ENCODE measurements at regions not wholly inside any gene's neighbourhood (a gene's known extent, or its start where the extent isn't known, plus 50 kb on each side); places are given as distances from the start of the nearest gene placed in this dataset.

GRCh38 chr10:130792096-130792845, 519.2 kb downstream of the TCERG1L start:
- no peak for DNase-seq (ENCODE audit: low read depth in 3 of 3)

- DNase-seq (ENCODE audit: low read depth in 3 of 3) = no peak
Measured at GRCh38 chr10:130795819-130796218, 515.7 kb downstream of the TCERG1L start.

DNA sequence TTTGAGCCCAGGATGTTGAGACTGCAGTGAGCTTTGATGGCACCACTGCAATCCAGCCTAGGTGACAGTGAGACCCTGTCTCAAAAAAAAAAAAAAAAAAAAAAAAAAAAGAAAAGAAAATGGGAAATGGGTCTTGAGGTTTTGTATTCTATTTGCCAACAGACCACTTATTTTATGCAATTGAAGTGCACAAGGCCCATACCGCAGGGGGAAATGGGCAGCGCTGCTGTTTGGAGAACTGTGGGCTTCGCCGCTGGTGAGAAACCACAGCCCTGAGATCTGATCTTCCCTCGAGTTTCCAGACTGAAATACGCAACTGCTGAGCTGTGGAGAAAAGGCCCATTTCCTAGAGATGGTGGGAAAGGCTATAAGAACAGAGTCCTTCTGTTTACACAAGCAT, 512.0 kb downstream of the TCERG1L start:
- no peak for DNase-seq (ENCODE audit: low read depth in 3 of 3)

DNA sequence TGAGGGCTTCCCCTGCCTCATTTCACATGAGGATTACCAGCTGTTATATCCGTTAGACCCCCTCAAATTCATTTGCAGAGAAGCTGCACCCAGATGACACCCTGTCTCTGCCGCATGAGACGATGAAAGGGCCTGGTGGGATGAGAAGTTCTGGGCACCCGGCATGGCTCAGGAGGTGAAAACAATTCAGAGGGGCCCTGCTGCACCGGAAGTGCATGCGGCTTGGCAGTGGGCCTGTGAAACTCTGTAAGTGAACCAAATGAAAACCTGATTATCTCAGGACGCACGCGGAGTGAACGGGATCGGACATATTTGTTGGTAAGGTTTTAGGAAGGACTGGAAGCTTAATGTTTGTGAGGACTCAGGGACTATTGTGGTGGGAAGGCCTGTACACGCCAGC, 511.2 kb downstream of the TCERG1L start:
- DNase-seq (ENCODE audit: low read depth in 3 of 3) = no peak

DNA sequence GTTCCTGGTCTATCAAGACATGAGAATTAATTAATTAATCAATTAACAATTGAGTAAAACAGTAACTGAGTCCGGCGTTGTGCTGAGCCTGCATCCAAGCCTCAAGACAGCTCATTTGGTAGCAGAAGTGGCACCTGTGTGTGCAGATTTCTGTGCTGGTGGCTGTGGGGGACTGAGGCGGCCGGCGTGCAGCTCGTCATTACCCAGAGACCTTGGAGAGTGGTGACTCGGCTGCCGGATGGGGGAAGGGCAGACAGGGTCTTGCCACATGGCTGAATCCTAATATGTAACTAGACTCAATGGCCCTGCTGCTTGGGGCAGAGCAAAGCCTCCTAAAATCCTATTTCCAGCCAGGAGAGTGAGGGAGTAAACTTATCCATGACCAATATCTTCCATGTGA, 510.2 kb downstream of the TCERG1L start:
- DNase-seq (ENCODE audit: low read depth in 3 of 3) = no peak

GRCh38 chr10:130801784-130802183, 509.7 kb downstream of the TCERG1L start:
- no peak for DNase-seq (ENCODE audit: low read depth in 3 of 3)

- DNase-seq (ENCODE audit: low read depth in 3 of 3) = no peak
Measured at GRCh38 chr10:130802301-130802700, 509.2 kb downstream of the TCERG1L start.

DNA sequence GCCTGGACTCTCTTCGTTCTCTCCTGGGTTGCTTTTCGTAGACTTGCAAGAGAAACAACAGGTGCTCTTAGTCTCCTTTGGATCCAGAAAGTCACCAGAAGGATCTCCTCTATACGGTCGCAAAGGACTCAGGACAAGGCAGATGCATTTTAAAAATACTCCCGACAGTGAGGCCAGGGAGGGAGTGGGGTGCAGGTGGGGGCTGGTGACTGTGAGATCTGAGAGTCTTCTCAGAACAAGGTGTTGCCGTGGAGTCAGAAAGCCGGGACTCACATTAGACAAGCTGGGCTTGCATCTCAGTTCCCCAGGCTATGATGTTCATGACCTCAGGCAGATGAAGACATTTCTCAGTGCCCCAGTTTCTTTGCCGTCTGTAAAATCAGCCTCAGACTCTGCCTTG, 507.2 kb downstream of the TCERG1L start:
- DNase-seq (ENCODE audit: low read depth in 3 of 3) = no peak

GRCh38 chr10:130804778-130805634, 506.5 kb downstream of the TCERG1L start:
- no peak for DNase-seq (ENCODE audit: low read depth in 3 of 3)

DNA sequence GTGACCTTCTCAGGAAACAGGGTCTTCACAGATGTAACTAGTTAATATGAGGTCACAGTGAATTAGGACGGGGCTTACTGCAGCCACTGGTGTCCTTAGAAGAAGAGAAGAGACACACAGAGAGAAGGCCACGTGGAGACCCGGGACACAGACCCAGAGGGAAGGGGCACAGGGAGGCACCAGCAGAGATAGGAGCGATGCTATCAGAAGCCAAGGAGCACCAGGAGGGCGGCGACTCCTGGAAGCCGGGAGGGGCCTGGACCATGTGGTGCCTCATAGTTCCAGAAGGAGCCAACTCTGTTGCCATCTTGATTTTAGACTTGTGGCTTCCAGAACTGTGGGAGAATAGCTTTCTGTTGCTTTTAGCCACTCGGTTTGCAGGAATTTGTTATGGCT, 505.9 kb downstream of the TCERG1L start:
- no peak for DNase-seq (ENCODE audit: low read depth in 3 of 3)

DNA sequence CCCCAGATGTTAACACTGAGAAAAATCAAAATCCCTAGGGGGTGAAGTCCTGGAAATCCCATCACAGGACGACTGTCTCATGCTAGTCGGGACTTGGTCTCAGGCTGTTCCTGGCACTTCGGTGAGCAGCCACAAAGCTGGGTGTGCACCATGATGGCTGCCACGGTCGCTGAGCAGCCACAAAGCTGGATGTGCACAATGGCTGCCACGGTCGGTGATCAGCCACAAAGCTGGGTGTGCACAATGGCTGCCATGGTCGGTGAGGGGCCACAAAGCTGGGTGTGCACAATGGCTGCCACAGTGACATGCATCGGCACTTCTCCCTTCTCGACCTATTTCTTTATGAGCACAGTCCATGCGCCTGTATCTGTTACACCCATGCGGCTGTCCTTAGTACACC, 505.1 kb downstream of the TCERG1L start:
- no peak for DNase-seq (ENCODE audit: low read depth in 3 of 3)

DNA sequence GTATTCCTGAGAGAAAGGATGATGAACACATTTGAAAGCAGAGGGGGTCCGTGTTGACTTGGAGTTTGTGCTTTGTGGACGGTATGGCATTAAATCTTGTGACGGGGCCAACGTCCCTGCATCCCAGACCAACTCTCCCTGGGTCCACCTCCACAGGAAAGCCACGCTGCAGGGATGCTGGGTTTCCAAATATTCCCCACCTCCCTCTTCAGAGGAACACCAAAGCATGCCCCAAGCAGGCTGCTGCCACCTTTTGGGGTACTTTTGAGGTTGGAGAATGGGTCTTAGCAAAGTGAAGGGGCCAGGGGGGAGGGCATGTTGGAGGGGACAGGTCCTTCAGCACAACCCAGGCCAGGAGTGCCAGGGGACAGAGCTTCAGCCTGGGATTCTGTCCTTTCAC, 504.4 kb downstream of the TCERG1L start:
- DNase-seq (ENCODE audit: low read depth in 3 of 3) = no peak

DNA sequence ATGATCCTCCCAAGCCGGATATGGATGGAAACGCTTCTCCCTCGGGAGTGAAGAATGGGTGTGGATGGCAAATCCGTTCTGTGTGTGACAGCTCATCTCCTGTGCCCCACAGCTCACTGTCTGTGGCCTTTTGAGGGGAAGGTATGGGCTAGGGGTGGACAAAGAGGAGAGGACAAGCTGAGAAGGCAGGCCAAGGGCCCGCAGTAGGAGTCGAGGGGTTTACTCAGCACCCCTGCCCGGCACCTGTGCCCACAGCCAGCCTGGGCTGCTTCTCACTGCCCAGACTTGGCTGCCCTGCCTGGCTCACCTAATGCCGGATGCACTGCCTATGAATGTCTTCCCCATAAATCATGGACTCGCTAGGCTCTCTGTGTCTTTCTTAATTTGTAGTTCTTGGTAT, 503.8 kb downstream of the TCERG1L start:
- no peak for DNase-seq (ENCODE audit: low read depth in 3 of 3)

DNA sequence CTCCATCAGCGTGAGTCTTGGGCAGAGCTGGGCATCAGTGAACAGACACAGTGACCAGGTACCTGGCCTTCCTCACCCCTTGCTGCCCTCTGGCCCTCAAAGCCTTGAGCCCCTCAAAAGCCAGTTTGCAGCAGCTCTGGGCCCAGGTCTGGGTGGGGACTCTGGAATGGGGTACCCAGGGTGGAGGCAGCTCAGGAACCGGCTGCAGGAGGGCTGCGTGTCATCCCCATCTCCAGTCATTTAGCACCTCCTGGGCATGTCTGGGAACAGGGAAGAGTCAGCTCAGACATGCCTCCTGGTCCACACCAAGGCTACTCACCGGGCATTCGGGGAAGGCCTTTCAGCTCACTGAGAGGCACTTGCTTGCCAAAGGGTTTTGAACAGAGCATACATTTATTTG, 503.3 kb downstream of the TCERG1L start:
- no peak for DNase-seq (ENCODE audit: low read depth in 3 of 3)

DNA sequence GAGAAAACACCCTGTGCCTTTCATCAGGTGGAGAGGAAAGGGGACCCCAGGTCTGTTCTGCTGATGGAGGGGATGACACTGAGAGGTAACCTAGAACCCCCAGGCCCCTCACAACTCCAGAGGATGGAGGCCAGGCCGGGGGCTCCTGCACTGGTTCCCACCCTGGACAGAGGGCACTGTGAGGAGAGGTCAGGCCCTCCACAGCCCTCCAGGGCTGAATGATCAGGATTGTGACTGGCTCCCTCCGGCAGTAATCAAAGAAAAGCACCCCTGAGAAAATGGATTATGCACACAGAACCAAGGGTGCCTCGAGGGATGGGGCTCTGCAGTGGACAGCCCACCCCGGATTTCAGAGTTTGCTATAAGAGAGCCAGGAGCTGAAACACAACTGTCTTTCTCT, 502.8 kb downstream of the TCERG1L start:
- DNase-seq (ENCODE audit: low read depth in 3 of 3) = no peak

DNA sequence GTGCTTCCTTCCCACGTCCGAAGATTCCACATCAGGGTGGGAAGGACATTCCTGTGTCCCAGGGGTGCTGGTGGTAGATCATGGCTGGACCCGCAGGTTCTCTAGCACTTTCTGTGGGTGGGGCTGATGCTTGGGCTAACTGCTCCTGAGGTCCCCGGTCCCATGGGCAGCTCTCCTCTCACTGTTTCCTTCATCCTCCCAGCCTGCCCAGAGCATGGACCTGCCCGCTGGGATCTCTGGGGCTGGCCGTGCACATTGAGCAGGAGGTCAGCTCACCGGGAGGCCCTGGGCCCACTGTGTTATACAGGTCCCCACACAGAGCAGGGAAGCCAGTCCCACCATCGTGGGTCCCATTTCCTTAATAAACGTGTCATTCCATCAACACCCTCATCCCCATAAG, 502.3 kb downstream of the TCERG1L start:
- DNase-seq (ENCODE audit: low read depth in 3 of 3) = no peak

- no peak for DNase-seq (ENCODE audit: low read depth in 3 of 3)
Measured at GRCh38 chr10:130809761-130810515, 501.6 kb downstream of the TCERG1L start.

- DNase-seq (ENCODE audit: low read depth in 3 of 3) = no peak
Measured at GRCh38 chr10:130810856-130811255, 500.7 kb downstream of the TCERG1L start.

DNA sequence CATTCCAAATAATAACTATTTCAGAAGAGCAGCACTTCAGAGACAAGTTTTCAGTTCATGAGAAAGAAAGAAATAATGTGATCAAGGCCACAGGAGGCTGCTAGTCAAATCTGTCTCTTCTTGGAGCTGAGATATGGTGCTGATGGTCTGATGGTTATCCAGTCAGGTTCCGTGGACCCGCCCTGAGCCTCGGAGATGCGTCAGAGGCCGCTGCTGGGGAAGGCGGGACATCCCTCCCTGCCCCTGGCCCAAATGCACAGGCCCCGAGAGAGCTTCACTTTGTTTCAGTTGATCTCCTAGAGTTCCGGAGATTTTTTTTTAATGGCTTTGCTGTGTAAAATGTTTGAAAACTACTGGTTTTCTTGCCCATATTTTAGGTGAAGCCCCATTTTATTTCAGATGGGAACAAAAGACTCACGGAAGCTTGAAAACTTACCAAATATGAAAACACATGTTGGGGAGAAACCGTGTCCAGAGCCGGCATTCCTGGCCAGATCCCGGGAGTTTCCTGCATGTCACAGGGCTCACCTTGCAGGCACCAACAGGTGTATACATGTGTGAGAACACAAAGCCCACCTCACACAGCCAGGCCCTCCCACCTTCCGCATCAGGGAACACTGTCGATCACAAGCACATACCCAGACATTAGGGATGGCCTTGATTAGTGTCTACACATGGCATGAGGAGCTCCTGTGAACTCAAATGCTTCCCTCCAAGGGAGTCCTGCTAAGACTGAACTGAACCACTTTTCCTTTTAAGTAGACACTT, 499.0 kb downstream of the TCERG1L start:
- no peak for DNase-seq (ENCODE audit: low read depth in 3 of 3)

DNA sequence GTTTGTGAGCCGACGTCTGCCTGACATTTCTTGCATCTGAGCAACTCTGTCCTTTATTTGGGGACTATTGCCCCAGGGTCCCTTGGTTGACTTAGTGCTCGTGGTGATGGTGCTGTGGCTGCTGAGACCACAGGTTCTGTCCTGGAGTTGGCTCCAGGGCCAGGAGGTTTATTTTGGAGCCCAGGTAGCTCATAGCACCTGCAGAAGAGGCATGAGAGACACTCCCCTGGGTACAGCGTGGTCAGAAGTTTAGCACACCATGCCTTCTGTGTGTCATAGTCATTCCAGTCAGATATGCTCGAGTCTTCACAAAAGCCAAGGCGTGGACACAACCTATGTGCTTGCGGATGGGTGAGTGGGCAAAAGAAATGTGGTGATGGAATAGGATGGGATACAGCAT, 496.9 kb downstream of the TCERG1L start:
- DNase-seq (ENCODE audit: low read depth in 3 of 3) = no peak

GRCh38 chr10:130816116-130816901, 495.2 kb downstream of the TCERG1L start:
- no peak for DNase-seq (ENCODE audit: low read depth in 3 of 3)

Measured in stimulated activated CD4-positive, alpha-beta T cell treated with anti-CD3 and anti-CD28 coated beads, TNF-alpha, amount 100 ng/mL, for 48 hours (primary cell).